HG03558 (cell line): ENCODE measurements at regions not wholly inside any gene's neighbourhood (a gene's known extent, or its start where the extent isn't known, plus 50 kb on each side); places are given as distances from the start of the nearest gene placed in this dataset.
"Not testable (repeated sequence)": the region's sequence is repeated elsewhere in the genome, so short reads cannot be mapped to it uniquely, and the experiment has no call there.

ENCODE experiments used
- ATAC-seq: cut with Tn5 transposase; IDR thresholded peaks from one replicate; pipeline ENCODE4 v1.9.1; 2021; ENCODE audit warnings: moderate number of reproducible peaks; ENCODE audit not compliant: unreplicated experiment; ENCODE audit errors: extremely low read depth

- no peak for ATAC-seq
Measured at GRCh38 chr4:94139931-94140612, 67.6 kb upstream of the SMARCAD1 start.

- no peak for ATAC-seq
Measured at GRCh38 chr4:94141001-94141400, 66.7 kb upstream of the SMARCAD1 start.

GRCh38 chr4:94148052-94148451, 59.6 kb upstream of the SMARCAD1 start:
- not testable (repeated sequence) for ATAC-seq

GRCh38 chr4:94152466-94152865, 55.2 kb upstream of the SMARCAD1 start:
- no peak for ATAC-seq

GRCh38 chr4:94155404-94155803, 52.3 kb upstream of the SMARCAD1 start:
- ATAC-seq: not testable (repeated sequence)

- ATAC-seq: no peak
Measured at GRCh38 chr4:94156826-94157225, 50.8 kb upstream of the SMARCAD1 start.
